ENCODE measurements at regions not wholly inside any gene's neighbourhood (a gene's known extent, or its start where the extent isn't known, plus 50 kb on each side); places are given as distances from the start of the nearest gene placed in this dataset. TPM values are rescaled to one million over a fixed set of nuclear protein-coding genes. Genes with fewer than 3 reads are reported as not detected.

DNA sequence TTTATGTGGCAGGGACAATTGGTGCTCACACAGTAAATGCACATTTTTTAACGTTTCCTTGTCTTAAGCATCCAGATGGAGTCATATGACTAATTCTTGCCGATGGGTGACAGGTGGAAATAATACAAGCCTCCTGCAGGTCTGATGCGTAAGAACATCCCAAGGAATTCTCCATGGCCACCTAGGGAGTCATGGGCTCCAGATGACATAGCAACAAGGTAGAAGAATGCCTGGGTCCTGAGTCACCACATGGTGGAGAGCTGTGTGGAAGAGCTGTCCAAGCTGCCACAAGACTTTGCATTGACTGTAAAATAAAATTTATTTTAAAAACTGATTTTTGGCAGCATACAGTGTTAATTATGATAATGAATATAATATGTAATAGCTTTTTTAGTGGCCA, 77.0 kb upstream of the MAP3K7 start:
- intact Hi-C loops (cut with DNase I): no loop called here
- no peak for DNase-seq (ENCODE audit: low spot score)

- DNase-seq (ENCODE audit: low spot score): no peak
- intact Hi-C loops (cut with DNase I): no loop called here
Measured at GRCh38 chr6:90663106-90663505, 76.2 kb upstream of the MAP3K7 start.

DNA sequence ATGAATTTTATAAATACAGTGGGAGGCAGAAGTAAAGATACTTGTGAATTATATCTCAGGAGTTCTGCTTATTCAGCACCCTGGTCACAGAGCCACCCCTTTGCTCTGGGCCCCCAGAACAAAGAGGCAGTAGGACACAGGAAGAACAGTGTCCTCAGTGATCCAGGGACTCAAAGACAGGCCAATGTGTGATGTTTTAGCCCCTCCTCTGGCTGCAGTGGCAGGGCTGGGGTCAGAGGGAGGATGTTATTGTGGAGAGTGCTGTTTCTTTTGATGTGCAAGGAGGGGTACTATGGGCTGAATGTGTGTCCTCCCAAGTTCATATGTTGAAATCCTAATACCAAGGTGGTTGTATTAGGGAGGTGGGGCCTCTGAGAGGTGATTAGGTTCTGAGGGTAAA, 74.1 kb upstream of the MAP3K7 start:
- intact Hi-C loops (cut with DNase I): no loop called here
- DNase-seq (ENCODE audit: low spot score): no peak

DNA sequence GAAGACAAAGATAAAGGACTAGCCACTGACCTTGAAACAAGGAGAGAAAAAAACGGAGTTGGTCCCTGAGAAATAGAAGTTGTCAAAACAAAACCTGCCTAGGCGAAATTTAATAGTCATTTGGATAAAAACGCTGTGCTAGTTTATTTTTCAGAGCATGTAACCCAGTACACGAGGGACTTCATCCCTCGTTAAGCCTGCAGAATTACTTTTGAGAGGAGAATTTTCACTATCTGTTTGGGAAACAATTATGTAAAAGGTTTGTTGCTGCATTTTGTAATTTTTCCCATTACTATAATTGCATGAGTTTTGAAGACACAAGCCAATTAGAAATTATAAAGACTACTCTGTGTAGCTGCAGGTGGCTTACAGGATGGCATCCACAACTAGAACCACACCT, 71.6 kb upstream of the MAP3K7 start:
- DNase-seq (ENCODE audit: low spot score): no peak
- intact Hi-C loops (cut with DNase I): no loop called here

- intact Hi-C loops (cut with DNase I): no loop called here
- no peak for DNase-seq (ENCODE audit: low spot score)
Measured at GRCh38 chr6:90656325-90656724, 69.5 kb upstream of the MAP3K7 start.

DNA sequence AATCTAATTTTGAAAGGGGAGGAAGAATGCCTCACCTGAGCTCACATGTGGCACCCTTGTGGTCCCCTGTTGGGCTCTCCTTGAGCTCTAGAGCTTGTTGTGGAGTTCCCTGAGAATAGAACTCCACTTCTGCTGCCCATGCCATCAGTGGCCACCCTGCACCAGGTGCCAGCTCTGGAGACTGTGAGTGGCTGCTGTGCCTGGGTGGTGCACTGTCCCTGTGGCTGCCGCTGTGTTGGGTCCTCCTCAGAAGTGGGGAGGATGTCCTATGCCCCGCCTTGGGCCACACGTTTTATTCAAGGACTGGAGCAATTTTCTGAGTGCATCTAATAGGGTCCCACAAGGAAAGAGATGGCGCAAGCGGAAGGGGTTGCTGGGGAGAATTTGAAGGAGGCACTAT, 67.9 kb upstream of the MAP3K7 start:
- intact Hi-C loops (cut with DNase I): no loop called here
- no peak for DNase-seq (ENCODE audit: low spot score)

GRCh38 chr6:90654166-90654565, 67.3 kb upstream of the MAP3K7 start:
- DNase-seq (ENCODE audit: low spot score): no peak
- intact Hi-C loops (cut with DNase I): no loop called here

DNA sequence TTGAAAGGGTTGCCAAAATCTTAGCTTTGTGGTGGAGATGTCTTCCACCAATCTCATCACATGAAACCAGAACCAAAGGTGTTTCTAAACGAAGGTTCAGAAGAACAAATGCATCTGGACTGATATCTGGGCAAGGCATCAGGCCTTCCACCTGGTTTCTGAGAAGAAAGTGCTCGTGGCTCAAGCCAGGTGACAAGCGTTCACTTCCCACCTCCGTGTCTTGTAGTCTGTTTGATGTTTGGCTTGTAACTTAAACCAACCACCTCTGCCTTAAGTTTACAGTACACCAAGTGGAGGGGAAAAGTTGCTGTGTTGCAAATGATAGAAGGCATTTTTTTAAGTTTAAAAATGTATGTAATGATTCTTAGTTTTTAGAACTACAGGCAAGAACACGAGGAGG, 66.9 kb upstream of the MAP3K7 start:
- no peak for DNase-seq (ENCODE audit: low spot score)
- intact Hi-C loops (cut with DNase I): no loop called here

DNA sequence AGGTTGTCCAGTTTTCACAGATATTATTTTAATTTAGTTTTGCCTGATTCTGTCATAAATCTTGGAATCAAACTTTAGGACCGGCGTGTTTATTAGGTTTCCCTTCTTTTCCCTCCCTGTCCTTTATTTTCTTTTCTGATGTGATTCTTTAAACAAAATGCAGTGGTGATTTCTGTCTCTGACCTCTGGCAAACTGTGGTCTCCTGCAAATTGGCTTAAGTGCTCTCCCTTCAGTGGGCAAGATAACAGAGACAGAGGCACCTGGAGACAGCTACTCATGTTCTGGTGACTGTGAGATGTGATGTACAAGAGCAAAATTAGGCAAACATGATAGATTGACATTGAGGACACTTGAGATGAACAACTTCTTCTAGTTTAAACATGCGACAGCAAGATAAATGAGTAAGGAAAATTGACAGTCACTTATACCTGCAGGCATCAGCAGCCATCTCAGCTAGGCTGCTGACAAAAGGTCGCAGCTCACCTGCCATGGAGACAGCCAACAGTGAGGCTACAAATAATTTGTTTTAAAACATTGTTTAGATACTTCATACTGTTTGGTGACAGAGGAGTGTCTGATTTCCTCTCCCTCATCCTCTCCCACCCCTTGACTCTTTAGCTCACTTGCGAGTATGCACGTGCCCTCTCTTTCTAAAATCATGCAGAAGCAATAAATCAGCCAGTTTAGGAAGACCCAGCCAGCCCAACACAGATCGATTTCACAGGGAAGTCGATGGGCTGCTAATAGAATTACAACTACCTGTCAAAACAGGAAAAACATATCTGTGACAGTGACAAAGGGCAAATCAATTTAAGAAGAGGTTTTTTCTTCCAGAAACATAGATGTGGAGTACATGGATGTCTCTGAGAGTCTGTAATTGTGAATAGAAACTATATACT, 63.4 kb upstream of the MAP3K7 start:
- intact Hi-C loops (cut with DNase I): no loop called here
- no peak for DNase-seq (ENCODE audit: low spot score)

DNA sequence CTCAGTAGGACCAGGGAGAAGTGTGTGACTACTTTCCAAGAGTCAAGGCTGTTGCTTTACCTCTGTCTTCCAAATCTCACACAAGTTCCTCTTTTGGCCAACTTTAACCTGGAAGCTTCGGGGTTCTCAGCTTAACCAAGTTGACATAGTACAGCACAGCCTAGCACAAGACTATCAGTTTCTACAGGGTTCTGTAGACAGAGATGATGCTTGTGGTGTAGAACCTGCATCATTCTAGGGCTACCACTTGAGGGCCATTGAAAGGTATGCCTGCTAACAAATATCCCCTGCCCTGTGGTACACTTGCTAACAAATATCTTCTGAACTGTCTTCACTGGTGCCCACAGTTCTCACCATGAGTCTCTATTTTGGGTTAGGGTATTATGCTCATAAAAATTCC, 62.0 kb upstream of the MAP3K7 start:
- intact Hi-C loops (cut with DNase I): no loop called here
- DNase-seq (ENCODE audit: low spot score): no peak

- intact Hi-C loops (cut with DNase I): no loop called here
- no peak for DNase-seq (ENCODE audit: low spot score)
Measured at GRCh38 chr6:90646940-90647339, 60.1 kb upstream of the MAP3K7 start.

DNA sequence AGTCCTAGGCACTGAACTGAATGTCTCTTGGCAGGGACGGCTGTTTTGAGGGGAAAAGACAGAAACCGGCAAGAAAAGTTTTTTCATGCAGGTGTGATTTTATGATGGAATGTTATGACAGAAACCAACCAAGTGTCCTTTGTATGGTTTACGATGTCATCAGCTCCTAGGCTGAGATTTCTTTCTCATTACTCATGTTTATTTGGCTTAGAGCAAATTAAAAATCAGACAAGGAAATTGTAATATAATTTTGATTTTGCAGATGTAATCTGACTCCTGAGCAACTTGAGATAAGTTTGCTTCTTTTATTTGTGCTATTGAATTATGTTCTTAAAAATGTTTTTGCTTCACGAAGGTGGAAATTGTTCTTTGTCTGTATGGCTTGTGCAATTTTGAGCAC, 58.8 kb upstream of the MAP3K7 start:
- no peak for DNase-seq (ENCODE audit: low spot score)
- intact Hi-C loops (cut with DNase I): no loop called here

GRCh38 chr6:90644492-90644891, 57.6 kb upstream of the MAP3K7 start:
- DNase-seq (ENCODE audit: low spot score): no peak
- intact Hi-C loops (cut with DNase I): no loop called here

- no peak for DNase-seq (ENCODE audit: low spot score)
Measured at GRCh38 chr6:90643381-90643780, 56.5 kb upstream of the MAP3K7 start.

DNA sequence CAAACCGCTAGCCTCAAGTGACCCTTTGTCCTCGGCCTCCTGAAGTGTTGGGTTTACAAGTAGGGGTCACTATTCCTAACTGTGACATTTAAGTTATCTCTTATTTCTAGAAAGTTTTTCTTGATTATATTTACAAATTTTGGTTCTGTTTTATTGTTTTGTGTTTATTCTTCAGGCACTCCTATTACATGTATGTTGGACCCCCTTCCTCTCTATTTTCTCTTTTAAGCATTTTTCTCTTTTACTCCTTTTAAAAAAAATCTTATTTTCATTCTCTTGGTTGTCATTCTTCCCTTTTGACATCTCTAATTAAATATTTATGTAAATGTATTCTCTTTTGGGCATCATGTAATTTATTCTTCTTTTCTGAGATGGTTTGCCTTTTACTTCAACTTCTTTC, 50.4 kb upstream of the MAP3K7 start:
- intact Hi-C loops (cut with DNase I): no loop called here
- DNase-seq (ENCODE audit: low spot score): no peak

More at GRCh38 chr6:90643381-90643780, 56.5 kb upstream of the MAP3K7 start:
- intact Hi-C loops (cut with DNase I): no loop called here

Small RNAs in the stretch of these regions (microRNA-seq; reads per million reads assigned to microRNA genes)
- gene MIR4643: not detected
